Germinal center (tissue), 1 donor: ENCODE measurements at regions not wholly inside any gene's neighbourhood (a gene's known extent, or its start where the extent isn't known, plus 50 kb on each side); places are given as distances from the start of the nearest gene placed in this dataset.
"Not testable (repeated sequence)": the region's sequence is repeated elsewhere in the genome, so short reads cannot be mapped to it uniquely, and the experiment has no call there.

ENCODE experiments used
- DNase-seq: peaks from one replicate; pipeline ENCODE4 v3.0.0; 2012; ENCODE audit warnings: mixed read lengths, low spot score

DNA sequence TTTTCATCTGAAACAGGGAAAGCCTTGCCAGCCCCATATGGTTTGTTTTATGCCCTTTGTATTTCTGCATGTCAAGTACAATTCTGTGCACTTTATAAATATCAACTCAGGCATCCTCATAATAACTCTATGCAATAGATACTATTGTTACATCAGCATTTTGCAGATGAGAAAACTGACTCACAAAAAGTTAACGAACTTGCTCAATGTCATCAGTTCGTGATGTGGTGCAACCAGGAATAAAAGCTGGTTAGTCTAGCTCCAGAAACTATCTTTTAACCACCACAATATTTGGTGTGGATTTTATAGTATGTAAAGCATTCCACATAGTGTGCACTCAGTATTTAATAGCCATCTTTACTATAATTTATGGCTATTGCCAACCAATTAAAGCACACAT is 134.9 kb downstream of the MRPS30 start:
- no peak for DNase-seq

DNA sequence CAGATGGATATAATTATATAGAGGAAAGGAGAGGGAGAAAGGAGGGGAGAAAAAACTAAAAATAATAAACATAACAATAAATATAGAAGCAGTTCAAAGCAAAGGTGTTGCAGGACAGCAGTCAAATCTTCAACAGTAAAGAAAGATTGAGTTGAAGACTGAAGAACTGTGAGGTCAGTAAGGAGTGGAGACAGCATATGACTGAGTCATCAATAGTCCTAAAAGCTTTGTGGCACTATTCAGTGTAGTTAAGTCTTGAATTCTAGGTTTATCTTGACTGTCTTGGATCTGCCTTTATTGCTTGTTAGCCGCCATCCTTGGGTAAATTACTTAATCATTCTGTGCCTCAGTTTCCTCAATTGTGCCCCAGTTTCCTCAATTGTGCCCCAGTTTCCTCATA is 137.0 kb downstream of the MRPS30 start:
- no peak for DNase-seq

DNA sequence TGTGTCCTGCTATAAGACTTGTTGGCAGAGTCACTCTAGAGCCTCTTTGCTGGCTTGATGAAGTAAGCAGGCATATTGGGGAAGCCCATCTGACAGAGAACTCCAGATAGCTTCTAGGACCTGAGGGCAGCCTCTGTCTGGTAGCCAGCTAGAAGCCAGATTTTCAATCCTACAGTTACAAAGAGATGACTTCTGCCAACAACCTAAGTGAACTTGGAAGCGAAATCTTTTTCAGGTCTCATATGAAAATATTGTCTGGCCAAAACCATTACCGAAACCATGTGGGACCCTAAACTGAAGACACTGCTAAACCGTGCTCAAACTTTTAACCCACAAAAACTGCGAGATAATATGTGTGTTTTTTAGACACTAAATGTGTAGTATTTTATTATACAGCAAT is 140.9 kb downstream of the MRPS30 start:
- no peak for DNase-seq

DNA sequence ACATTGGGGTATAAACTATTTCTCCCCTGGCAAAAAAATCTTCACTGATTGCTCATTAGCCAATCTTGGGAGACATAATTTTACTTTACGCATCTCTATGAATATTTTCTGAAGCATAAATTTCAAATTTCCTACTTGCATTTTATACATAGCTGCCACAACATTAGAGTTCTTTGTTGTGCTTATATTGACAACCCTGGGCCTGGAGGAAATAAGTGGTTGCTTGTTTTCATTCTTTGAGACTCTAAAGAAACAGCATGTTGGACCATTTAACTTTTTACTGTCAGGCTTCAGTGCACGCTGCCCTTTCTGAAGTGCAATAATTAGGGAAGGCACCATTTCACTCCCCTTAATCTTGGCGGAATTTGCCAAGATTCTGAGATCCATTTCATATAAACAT is 142.6 kb downstream of the MRPS30 start:
- no peak for DNase-seq

DNA sequence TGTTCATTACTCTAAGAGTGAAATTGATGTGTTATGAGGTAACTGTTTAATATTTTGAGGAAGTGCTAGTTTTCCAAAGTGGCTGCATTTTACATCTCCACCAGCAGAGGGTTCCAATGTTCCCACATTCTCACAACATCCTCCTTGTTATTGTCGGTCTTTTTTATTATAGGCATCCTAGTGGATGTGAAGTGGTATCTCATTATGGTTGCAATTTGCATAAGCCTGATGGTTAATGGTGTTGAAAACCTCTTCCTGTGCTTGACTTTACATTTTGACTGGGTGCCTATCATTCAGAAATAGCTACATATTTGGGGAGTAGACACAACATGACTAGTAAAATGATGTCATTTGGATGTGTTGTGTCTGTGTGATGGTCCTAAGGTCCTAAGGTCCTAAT is 143.6 kb downstream of the MRPS30 start:
- peak; percentile 6 for DNase-seq

DNA sequence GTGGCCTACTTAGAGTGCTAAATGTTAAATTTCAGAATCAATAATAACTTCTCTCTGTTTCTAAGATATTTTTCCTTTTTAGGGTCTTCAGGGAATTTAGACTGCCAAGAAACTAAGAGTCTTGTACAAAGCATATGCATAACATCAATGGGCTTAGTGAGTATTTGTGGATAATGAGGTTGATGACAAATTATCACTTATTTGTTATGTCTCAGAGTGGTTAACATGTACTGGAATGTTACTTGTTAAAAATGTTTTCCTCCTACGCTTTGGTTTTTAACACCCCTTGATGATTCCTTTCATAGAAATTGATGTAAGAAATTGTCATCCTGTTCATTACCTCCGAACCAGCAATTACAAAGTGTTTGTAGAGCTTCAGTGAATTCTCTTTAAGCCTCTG is 144.3 kb downstream of the MRPS30 start:
- DNase-seq: no peak

DNA sequence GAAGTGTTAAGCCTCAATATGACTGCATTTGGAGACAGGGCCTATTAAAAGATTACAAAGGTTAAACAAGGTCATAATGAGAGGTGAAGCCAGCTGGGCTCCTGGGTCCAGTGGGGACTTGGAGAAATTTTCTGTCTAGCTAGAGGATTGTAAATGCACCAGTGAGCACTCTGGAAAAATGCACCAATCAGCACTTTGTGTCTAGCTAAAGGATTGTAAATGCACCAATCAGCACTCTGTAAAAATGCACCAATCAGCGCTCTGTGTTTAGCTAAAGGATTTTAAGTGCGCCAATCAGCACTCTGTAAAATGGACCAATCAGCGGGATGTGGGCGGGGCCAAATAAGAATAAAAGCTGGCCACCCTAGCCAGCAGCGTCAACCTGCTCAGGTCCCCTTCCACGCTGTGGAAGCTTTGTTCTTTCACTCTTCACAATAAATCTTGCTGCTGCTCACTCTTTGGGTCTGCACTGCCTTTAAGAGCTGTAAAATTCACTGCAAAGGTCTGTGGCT is 150.3 kb downstream of the MRPS30 start:
- DNase-seq: not testable (repeated sequence)

DNA sequence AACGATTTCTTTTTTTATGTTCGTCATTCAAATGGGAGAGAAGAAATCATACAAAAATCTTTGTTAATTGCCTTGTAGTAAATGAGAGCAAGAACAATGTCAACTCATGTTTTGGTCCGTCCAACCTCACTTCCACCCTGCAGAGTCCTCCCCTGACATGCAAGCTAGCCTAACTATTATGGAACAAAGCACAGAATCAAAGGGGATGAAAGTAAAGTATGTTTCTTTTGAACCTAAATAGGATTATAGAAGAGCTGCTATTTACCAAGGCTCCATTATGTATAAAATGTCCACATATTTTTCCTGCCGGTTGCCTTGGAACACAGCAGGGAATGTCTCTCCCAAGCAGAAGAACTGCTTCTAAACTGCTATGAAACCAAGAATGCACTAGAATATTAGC is 161.1 kb downstream of the MRPS30 start:
- DNase-seq: no peak

DNA sequence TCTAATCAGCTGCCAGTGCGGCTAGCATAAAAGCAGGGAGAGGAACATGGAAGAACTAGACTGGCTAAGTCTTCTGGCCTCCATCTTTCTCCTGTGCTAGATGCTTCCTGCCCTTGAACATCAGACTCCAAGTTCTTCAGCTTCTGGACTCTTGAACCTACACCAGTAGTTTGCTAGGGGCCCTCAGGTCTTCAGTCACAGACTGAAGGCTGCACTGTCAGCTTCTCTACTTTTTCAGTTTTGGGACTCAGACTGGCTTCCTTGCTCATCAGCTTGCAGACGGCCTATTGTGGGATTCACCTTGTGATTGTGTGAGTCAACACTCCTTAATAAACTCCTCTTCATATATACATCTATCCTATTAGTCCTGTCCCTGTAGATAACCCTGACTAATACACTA is 162.2 kb downstream of the MRPS30 start:
- DNase-seq: not testable (repeated sequence)

DNA sequence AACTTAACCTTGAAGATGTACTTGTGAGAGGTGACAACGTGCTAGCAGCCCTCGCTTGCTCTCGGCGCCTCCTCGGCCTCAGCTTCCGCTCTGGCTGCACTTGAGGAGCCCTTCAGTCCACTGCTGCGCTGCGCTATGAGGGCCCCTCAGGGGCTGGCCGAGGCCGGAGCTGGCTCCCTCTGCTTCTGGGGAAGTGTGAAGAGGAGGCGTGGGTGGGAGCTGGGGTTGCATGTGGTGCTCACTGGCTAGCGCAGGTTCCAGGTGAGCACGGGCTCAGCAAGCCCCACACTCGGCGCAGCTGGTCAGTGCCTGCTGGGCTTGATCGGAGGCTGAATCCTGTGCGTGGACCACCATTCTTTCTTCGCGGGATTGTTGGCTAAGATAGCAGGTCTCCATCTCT is 166.1 kb downstream of the MRPS30 start:
- no peak for DNase-seq

DNA sequence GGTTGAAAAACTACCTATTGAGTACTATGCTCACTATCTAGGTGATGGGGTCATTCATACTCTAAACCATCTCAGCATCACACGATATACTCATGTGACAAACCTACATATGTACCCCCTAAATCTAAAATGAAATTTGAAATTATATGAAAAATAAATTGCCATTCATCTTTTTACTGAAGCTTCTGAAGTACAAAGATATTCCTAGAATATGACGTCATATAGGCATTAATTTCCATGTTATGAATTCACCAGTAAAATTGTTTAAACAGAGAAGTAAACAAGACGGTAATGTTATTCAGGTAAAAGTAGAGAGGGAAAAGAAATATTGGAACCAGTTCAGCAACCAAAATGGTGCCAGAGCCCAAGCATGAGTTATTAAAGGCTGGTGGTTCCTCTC is 173.0 kb downstream of the MRPS30 start:
- no peak for DNase-seq

DNA sequence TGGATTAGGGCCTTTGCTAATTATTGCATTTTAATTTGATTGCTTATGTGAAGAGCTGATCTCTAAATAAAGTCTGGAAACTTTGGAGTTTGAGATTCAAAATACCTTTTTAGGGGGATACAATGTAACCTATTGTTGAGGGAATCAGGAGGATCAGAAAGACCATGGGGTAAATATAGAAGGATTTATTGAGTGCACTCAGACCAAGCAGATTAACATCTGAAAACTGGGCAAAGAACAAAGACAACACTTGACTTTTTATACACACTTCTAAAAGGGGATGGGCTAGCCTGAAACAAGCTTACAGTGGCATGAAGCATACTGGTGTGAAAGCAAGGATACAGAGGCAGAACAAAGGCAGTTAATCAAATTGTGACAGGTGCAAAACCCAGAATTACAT is 174.3 kb downstream of the MRPS30 start:
- DNase-seq: no peak

DNA sequence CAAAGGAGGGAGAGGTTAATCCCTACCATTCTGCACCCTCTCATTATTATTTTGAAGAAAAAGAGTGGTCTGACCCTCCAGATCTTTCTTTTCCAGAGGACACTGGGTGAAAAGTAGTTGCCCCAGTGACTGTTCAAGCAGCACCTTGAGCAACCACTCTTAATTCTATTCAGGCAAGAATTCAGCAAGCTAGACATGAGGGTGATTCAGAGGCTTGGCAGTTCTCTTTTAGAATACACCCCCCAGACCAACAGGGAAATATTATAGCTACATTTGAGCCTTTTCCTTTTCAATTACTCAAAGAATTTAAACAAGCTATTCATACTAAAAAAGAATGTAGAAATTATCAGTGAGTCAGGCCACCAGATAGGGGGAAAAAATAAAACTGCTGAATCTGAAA is 178.3 kb downstream of the MRPS30 start:
- no peak for DNase-seq

DNA sequence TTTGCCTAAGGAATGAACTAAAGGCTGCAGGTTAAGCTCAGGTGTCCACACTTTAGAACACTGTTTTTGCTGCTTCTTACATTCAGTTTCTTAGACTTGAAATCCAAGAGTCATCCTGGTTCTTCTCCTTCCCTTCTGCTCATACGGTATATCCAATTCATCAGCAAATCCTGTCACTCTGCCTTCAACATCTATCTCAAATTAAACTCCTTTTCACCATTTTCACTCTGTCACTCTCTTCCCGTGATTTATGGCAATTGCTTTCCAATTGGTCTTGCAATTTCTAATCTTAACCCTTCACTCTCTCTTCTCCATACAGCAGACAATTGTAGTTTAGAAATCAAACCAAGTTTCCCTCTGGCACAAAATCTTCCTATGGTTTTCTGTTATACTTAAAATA is 182.9 kb downstream of the MRPS30 start:
- DNase-seq: no peak

DNA sequence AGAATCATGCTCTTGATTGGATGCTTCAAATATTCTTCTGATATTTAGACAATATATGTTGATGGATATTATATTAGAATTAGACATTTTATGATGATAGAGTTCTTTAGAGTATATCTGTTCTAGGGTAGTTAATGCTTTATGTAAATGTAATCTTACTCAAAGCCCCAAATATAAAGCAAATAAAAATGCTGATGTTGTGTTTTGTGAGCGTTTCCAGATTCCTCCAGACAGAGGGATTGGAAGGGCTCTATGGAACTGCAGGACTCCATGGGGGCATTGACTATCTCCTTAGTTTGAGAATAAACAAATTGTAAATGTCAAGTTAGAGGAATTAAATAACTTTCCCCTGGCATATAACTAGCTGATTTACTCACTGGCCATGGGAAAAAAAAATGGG is 184.5 kb downstream of the MRPS30 start:
- no peak for DNase-seq

DNA sequence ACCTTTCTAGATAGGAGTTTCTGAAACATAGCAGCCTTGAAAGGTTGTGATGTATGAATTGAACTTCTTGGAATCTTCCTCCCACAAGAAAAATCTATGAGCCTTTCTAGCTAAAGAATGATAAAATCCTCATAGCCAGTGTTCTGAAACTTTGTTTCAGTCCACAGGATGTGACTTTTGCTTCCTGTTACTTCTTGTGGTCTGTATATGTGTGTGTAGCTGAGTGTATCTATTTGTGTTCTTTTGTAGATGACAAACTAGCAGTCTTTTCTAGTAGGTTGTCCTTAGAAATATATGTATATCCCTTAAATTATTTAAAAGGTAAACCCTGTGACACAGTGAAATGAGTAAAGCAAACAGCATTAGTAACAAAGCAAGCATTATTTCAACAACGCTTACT is 188.8 kb downstream of the MRPS30 start:
- no peak for DNase-seq

DNA sequence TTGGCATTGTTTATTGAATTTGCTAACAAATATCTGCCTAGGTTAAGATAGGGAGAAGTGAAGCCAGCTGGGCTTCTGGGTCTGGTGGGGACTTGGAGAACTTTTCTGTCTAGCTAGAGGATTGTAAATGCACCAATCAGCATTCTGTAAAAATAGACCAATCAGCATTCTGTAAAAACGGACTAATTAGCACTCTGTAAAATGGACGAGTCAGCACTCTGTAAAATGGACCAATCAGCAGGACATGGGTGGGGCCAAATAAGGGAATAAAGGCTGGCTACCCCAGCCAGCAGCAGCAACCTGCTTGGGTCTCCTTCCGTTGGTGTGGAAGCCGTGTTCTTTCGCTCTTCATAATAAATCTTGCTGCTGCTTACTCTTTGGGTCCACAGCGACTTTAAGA is 198.4 kb downstream of the MRPS30 start:
- not testable (repeated sequence) for DNase-seq

DNA sequence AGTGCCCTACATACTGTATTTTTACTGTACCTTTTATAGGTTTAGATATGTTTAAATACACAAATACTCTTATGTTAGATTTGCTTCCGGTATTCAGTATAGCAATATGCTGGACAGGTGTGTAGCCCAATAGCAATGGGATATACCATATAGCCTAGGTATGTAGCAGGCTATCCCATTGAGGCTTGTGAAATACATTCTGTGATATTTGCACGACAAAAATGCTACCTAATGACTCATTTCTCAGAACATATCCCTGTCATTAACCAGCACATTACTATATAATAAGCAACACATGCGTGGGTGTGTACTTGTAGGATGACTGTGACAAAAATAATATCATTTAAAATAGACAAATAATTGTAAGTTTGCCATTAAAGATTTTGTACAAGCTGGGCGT is 208.8 kb downstream of the MRPS30 start:
- no peak for DNase-seq

DNA sequence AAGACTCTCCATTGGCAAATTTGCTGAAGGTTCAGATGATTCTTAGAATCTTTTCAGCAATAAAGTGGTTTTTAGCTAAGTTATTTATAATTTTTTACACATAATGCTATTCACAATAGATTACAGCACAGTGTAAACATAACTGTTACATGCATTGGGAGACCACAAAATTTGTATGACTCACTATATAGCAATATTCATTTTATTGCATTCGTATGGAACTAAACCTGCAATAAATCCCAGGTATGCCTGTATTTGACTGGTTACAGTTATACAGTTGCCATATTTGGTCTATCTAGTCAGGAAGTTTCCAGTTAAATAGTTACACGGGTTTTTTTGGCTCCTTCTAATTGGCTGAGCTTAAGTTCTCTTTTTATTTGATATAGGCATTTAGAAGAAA is 220.8 kb downstream of the MRPS30 start:
- DNase-seq: no peak

DNA sequence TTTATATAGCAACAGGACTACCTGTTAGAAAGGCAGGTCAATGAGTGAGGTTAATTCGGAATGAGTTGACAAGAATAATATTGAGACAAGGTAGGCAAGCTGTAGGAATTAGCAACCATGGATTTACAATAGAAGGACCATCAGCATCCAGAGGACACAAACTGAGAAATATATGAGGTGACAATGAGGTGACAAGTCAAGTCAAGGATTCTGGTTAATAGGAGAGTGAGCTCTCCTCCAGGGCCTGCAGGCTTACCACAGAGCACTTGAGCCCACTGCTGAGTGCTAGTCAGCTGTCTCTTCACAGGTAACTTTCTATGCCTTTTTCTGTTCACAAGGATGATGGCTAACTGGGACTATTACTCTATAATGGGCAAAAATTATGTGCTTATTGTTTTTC is 227.2 kb downstream of the MRPS30 start:
- DNase-seq: no peak

DNA sequence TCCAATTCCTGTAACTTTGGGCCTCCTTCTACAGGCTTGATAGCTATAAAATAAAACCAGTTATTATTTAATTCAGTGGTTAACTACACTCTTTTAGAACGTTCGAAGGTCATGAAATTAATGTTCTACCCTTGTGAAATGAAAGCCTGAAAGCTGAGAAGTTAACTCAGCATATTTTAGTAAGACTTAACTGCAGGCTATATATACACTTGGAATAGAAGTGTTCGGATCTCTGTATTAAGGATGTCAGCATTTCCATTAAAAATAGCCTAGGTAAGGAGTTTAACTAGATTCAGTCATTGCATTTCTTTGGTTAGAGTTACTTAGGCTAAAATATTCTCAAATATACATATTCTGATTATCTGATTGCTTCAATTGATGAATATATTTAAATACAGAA is 229.2 kb downstream of the MRPS30 start:
- no peak for DNase-seq

DNA sequence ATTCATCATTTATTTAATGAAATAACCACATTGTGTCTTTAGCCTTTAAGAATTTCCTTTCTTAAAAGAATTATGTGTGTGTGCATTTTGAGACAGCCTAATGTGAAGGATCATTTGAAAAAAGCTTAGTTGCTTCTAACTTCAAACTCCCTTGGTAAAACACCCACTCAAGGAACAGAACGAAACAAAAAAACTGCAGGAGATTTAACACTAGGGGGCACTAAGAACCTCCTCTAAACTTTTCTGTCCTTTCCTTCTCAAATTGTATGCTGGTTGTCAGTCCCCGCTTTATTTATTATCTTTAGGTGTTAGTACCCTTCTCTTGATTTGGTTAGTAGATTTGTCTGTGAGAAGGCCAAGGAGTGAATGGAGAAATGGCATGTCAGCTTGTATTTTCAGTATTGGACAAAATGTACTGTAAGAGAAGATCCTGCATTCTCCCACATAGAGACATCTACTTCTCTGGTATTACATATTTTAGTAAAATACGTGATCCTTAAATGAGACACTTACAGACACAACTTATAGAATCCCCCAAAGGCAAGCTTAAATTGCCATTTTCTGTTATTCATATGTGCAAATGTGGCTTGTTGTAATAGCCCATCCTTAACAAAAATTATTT is 229.7 kb downstream of the MRPS30 start:
- no peak for DNase-seq

DNA sequence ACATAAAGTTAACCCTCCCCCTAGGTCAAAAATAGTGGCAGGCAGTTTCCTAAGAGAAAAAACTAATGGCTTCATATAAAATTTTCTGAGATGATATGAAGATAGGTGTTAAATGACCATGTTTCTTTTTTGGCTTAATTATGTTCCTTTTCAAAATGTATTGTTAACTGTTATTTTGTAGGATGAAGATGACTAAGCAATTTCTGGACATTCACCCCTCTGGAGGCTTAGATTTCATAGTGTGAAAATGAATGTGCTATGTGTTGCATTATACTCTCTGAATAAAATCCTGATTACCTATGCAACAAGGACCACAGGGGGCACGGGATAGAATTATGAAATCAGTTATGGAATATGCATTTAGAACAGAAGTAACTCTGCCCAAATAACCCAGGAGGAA is 233.5 kb downstream of the MRPS30 start:
- DNase-seq: no peak

DNA sequence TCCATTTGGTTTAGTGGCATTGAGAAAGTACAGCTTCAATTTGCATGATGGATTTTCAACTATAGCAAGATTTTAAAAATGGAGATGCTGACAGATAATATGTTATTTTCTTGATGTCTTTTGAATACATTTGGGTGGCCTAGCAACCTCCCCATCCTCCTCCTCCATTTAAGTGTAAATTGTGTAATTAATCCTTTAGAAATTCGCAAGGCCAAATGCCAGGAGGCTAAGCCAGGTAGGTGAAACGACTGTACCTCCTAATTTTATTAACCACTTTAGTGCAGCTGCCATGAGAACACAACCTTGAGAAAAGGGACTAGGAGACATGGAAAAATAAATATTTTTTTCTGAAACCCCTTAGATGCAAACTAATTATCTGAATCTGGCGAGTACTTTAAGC is 248.8 kb downstream of the MRPS30 start:
- no peak for DNase-seq

DNA sequence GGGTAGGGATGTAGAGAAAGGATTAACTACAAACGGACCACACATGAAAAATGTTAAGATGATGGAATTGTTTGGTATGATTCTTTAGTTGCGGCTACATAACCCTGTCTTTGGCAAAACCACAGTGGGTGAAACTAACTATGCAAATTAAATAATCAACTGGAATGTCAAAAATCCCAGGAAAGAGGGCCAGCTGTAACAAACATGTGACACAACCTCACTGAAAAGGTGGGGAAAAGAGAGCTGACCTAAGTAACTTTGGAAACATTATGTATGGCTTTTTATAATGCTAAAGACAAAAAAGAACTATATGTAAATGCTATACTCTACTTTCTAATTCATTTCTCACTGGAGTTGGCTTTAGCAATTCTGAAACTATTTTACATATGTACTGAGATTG is 252.0 kb downstream of the MRPS30 start:
- DNase-seq: no peak
